K562 (cell line): ENCODE measurements at regions not wholly inside any gene's neighbourhood (a gene's known extent, or its start where the extent isn't known, plus 50 kb on each side); places are given as distances from the start of the nearest gene placed in this dataset.

Experiments used
- ATAC-seq: fragments of 200-7000 bp; cut with Tn5 transposase; 3 replicates; pipeline ENCODE4 v1.9.1; 2020; ENCODE audit warnings: moderate library complexity
- BruUV-seq: library from RNA; stranded (reverse); fragments of 400-500 nt; replicated peaks from 2 replicates; lab custom pipeline; 2021; lab: Mats Ljungman, UMichigan
- CTCF ChIA-PET: fragments of 300-600 bp; formaldehyde crosslinking; extraction: SDS; loops from one replicate; lab custom pipeline; 2021; ENCODE audit warnings: low intra/inter-chr PET ratio; lab: Yijun Ruan, JAX
- POLR2A ChIA-PET: fragments of 300-600, 350-650 bp; sonication (Branson Sonifier 250); formaldehyde crosslinking; extraction: SDS; loops from one replicate; lab custom pipeline; 2021; ENCODE audit warnings: antibody characterized with exemption, inconsistent platforms; lab: Yijun Ruan, JAX
- DNase-seq, 4 experiments: peaks; one replicate each; pipeline versions ENCODE4 v3.0.0 to v3.0.0-alpha.2; 2011 to 2018; ENCODE audit warnings: low spot score in 3 of 4, mixed read lengths in 3 of 4; ENCODE audit errors: extremely low read depth in 1 of 4
- FAIRE-seq: peaks from 2 replicates; lab custom pipeline; 2011; peaks lifted over from hg19 to GRCh38; lab: Jason Lieb, UNC
- H2AFZ ChIP-seq: 2 replicates; pipeline ENCODE4 v1.6.0; 2011; ENCODE audit warnings: low read depth, low read length, control low read depth, inconsistent platforms
- H3K27ac ChIP-seq: fragments of 200-600 bp; 3 replicates; pipeline ENCODE4 v1.8.0; 2011; ENCODE audit warnings: low read depth, mild to moderate bottlenecking, control low read depth, inconsistent platforms, low read length, moderate library complexity, mixed read lengths; ENCODE audit errors: extremely low read depth
- H3K27me3 ChIP-seq, 2 experiments: fragments of 300-600 bp in 1 of 2; 2 replicates in 1 of 2; 3 replicates in 1 of 2; pipeline versions ENCODE4 v1.6.0 to v1.8.0; 2011; ENCODE audit warnings: inconsistent platforms in 2 of 2, low read length in 2 of 2, mild to moderate bottlenecking in 1 of 2, mixed read lengths in 1 of 2, moderate library complexity in 1 of 2; ENCODE audit not compliant: control insufficient read depth in 2 of 2, insufficient read depth in 2 of 2
- H3K36me3 ChIP-seq: fragments of 300-600 bp; 3 replicates; pipeline ENCODE4 v1.8.0; 2011; ENCODE audit warnings: mild to moderate bottlenecking, low read length, inconsistent platforms; ENCODE audit not compliant: control insufficient read depth, insufficient read depth
- H3K4me1 ChIP-seq, 2 experiments: fragments of 200-600 bp in 1 of 2; replicated peaks in 1 of 2; 2 replicates in 1 of 2; 3 replicates in 1 of 2; pipeline versions ENCODE4 v1.5.1 to v1.8.0; 2011; ENCODE audit warnings: inconsistent platforms in 2 of 2, low read length in 2 of 2, mild to moderate bottlenecking in 1 of 2, mixed read lengths in 1 of 2, moderate library complexity in 1 of 2; ENCODE audit not compliant: control insufficient read depth in 2 of 2, insufficient read depth in 2 of 2
- H3K4me2 ChIP-seq: 2 replicates; pipeline ENCODE4 v1.6.1; 2011; ENCODE audit warnings: low read length, control low read depth, inconsistent platforms, mixed read lengths; ENCODE audit not compliant: insufficient read depth
- H3K4me3 ChIP-seq: fragments of 200-600 bp; sonication (generic), shearing (Covaris generic); 2 replicates; pipeline ENCODE4 v1.5.1; 2016; ENCODE audit warnings: control low read depth, inconsistent platforms
- H3K79me2 ChIP-seq: fragments of 200-600 bp; 3 replicates; pipeline ENCODE4 v1.8.0; 2011; ENCODE audit warnings: low read length, inconsistent platforms; ENCODE audit not compliant: control insufficient read depth, insufficient read depth
- H3K9ac ChIP-seq, 2 experiments: 2 replicates each; pipeline versions ENCODE4 v1.6.0 to v1.6.1; 2011; ENCODE audit warnings: low read depth in 2 of 2, low read length in 2 of 2, control low read depth in 1 of 2, inconsistent platforms in 1 of 2, mild to moderate bottlenecking in 1 of 2, mixed read lengths in 1 of 2; ENCODE audit not compliant: insufficient read depth in 1 of 2
- H3K9me1 ChIP-seq: one replicate; pipeline ENCODE4 v1.6.0; 2011; ENCODE audit warnings: inconsistent platforms, mild to moderate bottlenecking, low read length, moderate library complexity; ENCODE audit not compliant: control insufficient read depth, insufficient read depth
- H3K9me3 ChIP-seq: replicated peaks from 2 replicates; pipeline ENCODE4 v1.5.1; 2011; ENCODE audit warnings: low read depth, low read length, inconsistent platforms; ENCODE audit not compliant: control insufficient read depth, insufficient read depth
- H4K20me1 ChIP-seq: replicated peaks from 2 replicates; pipeline ENCODE4 v1.6.1; 2011; ENCODE audit warnings: low read length, inconsistent platforms, mixed read lengths; ENCODE audit not compliant: control insufficient read depth, insufficient read depth
- ADNP ChIP-seq: fragments of 200-800 bp; sonication (Bioruptor generic); IDR thresholded peaks from 2 replicates; pipeline ENCODE4 v1.6.1; 2016; ENCODE audit warnings: missing genetic modification characterization, missing compliant biosample characterization
- CREB1 ChIP-seq, 2 experiments: sonication (generic) in 1 of 2; formaldehyde crosslinking in 1 of 2; IDR thresholded peaks; 2 replicates each; pipeline versions ENCODE4 v1.6.1 to v1.8.0; 2012 to 2022; ENCODE audit warnings: inconsistent platforms in 1 of 2, mild to moderate bottlenecking in 1 of 2, missing genetic modification reagents in 1 of 2, moderate library complexity in 1 of 2
- CTCF ChIP-seq, 3 experiments: IDR thresholded peaks in 2 of 3; conservative IDR thresholded peaks in 1 of 3; 2 replicates each; pipeline ENCODE4 v1.5.1; 2011 to 2012; ENCODE audit warnings: low read length in 3 of 3, mild to moderate bottlenecking in 3 of 3, control low read depth in 2 of 3, improper control_type of control experiment in 1 of 3, inconsistent platforms in 1 of 3, low read depth in 1 of 3, mixed read lengths in 1 of 3, moderate library complexity in 1 of 3; ENCODE audit not compliant: insufficient read depth in 2 of 3
- POLR2H ChIP-seq: IDR thresholded peaks from 2 replicates; pipeline ENCODE4 v1.6.1; 2016; ENCODE audit warnings: missing genetic modification characterization, low read depth, mild to moderate bottlenecking, control low read depth, missing compliant biosample characterization, moderate library complexity
- TFAP4 ChIP-seq: sonication (generic); formaldehyde crosslinking; IDR thresholded peaks from 2 replicates; pipeline ENCODE4 v1.8.0; 2022; ENCODE audit warnings: missing genetic modification reagents, mild to moderate bottlenecking, moderate library complexity, borderline replicate concordance
- ZFP91 ChIP-seq: sonication (generic); formaldehyde crosslinking; IDR thresholded peaks from 2 replicates; pipeline ENCODE4 v1.8.0; 2022; ENCODE audit warnings: mild to moderate bottlenecking, missing genetic modification reagents
- ZNF384 ChIP-seq: IDR thresholded peaks from 2 replicates; pipeline ENCODE4 v1.6.1; 2012; ENCODE audit warnings: low read depth, low read length, improper control_type of control experiment
- ZNF785 ChIP-seq: fragments of 250-450 bp; sonication (Bioruptor Pico); IDR thresholded peaks from 2 replicates; pipeline ENCODE4 v1.4.0; 2020; ENCODE audit warnings: mild to moderate bottlenecking
- WGBS: fragments of 100-300 bp; shearing (Covaris generic); methylation state at CpG from one replicate; pipeline ENCODE4 v1.1.6; 2016; ENCODE audit warnings: low coverage, mixed read lengths; ENCODE audit not compliant: insufficient coverage; ENCODE audit errors: missing lambda C conversion rate; 5-methylcytosine and 5-hydroxymethylcytosine counted together
- in situ Hi-C: fragments of 300-500 bp; cut with MboI; formaldehyde crosslinking; loops from 4 replicates; pipeline ENCODE4 v1.15.0; 2018; ENCODE audit warnings: inconsistent platforms, mixed read lengths
- intact Hi-C: fragments of 100-400 bp; cut with micrococcal nuclease; formaldehyde crosslinking; loops from 2 replicates; pipeline ENCODE4 v1.14.2; 2022

GRCh38 chr5:111002036-111002435, 69.5 kb upstream of the TSLP start:
- ChIA-PET POLR2A (interaction anchor here (0.6 kb wide), 1 partner anchor 1723 kb away, joined by 5 read pairs; no protein-coding TSS in a partner anchor), CTCF (no interaction called here)
- ATAC-seq: no peak
- H3K79me2 ChIP-seq: no peaks in the 10 kb centered on the region
- no peaks in the 10 kb centered on the region for H3K9me1 ChIP-seq
- H3K36me3 ChIP-seq: no peaks in the 10 kb centered on the region
- no peak overlapping the region for H3K4me2 ChIP-seq
- no peak overlapping the region for H3K4me3 ChIP-seq
- H2AFZ ChIP-seq: no peak overlapping the region
- no peaks in the 10 kb centered on the region for H4K20me1 ChIP-seq
- FAIRE-seq: no peak
- peaks cover 5 to 8% of the 10 kb centered on the region in 2 experiments; a peak in 4 of 5 replicates for H3K27me3 ChIP-seq
- in situ Hi-C loops (no loop called here), intact Hi-C loops (no loop called here)
- WGBS: 0% methylated on average over 3 of the region's 3 CpGs
- H3K9ac ChIP-seq: no peak overlapping the region
- no peaks in the 10 kb centered on the region for H3K4me1 ChIP-seq
- no TSS peak for BruUV-seq
- no peaks in the 10 kb centered on the region for H3K9me3 ChIP-seq
- TF ChIP-seq ZNF384 (no peak), ZNF785 (no peak)
- DNase-seq: no peak
- no peak overlapping the region for H3K27ac ChIP-seq

- no peaks in the 10 kb centered on the region for H3K9me1 ChIP-seq
- POLR2A ChIA-PET: interaction anchor here (0.6 kb wide), 1 partner anchor 112 kb away, joined by 7 read pairs; no protein-coding TSS in a partner anchor
- DNase-seq (no peak), FAIRE-seq (no peak), ATAC-seq (no peak)
- H3K4me1 ChIP-seq: no peaks in the 10 kb centered on the region
- H3K27me3 ChIP-seq: peaks cover 5 to 8% of the 10 kb centered on the region in 2 experiments; a peak in 4 of 5 replicates
- no peaks in the 10 kb centered on the region for H4K20me1 ChIP-seq
- H3K9me3 ChIP-seq: no peaks in the 10 kb centered on the region
- no peak overlapping the region for H3K27ac ChIP-seq
- no peak overlapping the region for H3K4me3 ChIP-seq
- H3K4me2 ChIP-seq: no peak overlapping the region
- 17% methylated on average over 1 of the region's 1 CpG for WGBS
- in situ Hi-C loops: no loop called here
- H3K9ac ChIP-seq: no peak overlapping the region
- CTCF ChIA-PET: no interaction called here
- no peaks in the 10 kb centered on the region for H3K79me2 ChIP-seq
- BruUV-seq: no TSS peak
- intact Hi-C loops: no loop called here
- H2AFZ ChIP-seq: no peak overlapping the region
- H3K36me3 ChIP-seq: no peaks in the 10 kb centered on the region
- TF ChIP-seq POLR2H (tag) (no peak), ADNP (tag) (no peak), ZFP91 (CRISPR knock-in tag) (no peak), CTCF (IDR thresholded peaks at IDR 0.05 in 2 of 3, conservative IDR thresholded peaks at IDR 0.05 in 1 of 3; ENCODE audit: insufficient read depth in 2 of 3, low read depth in 1 of 3, low read length in 3 of 3) (no peak), TFAP4 (no peak), CREB1 (IDR thresholded peaks at IDR 0.05) (no peak), CREB1 (CRISPR knock-in tag; IDR thresholded peaks at IDR 0.05) (no peak)
These were observed 67.9 kb upstream of the TSLP start for GRCh38 chr5:111003623-111004022.
